Rectal smooth muscle tissue (tissue), 1 donor: ENCODE measurements at regions not wholly inside any gene's neighbourhood (a gene's known extent, or its start where the extent isn't known, plus 50 kb on each side); places are given as distances from the start of the nearest gene placed in this dataset.

Experiments
- H3K27ac ChIP-seq: one replicate; pipeline ENCODE4 v1.7.0; 2013; ENCODE audit warnings: low read depth, low read length, inconsistent platforms
- H3K27me3 ChIP-seq: one replicate; pipeline ENCODE4 v1.7.0; 2013; ENCODE audit warnings: low read length; ENCODE audit not compliant: control insufficient read depth, insufficient read depth
- H3K36me3 ChIP-seq: one replicate; pipeline ENCODE4 v1.7.0; 2013; ENCODE audit warnings: low read length; ENCODE audit not compliant: control insufficient read depth, insufficient read depth
- H3K4me1 ChIP-seq: one replicate; pipeline ENCODE4 v1.7.0; 2013; ENCODE audit warnings: low read length; ENCODE audit not compliant: control insufficient read depth, insufficient read depth
- H3K4me3 ChIP-seq: one replicate; pipeline ENCODE4 v1.7.0; 2013; ENCODE audit warnings: low read length
- H3K9ac ChIP-seq: one replicate; pipeline ENCODE4 v1.7.0; 2013; ENCODE audit warnings: low read length

DNA sequence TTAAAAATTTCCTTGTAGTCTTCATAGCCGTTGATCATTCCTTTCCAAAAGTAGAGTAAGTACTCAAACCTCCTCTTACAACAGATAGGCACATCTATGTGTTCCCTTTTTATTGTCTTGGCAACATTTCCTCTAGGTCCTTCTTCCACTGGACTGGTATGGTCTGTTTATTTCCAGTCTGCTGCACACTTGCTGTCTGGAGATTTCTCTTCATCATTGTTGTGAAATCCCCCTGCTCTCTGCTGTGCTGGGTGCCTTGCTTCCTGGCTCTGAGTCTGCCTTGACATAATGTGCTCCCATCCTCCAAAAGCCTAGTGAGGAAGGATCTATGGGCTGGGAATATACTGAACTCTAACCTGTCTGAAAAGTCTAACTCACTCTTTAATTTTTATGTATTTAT, 545.3 kb upstream of the VSTM2A start:
- no peaks in the 10 kb centered on the region for H3K27me3 ChIP-seq
- no peak overlapping the region for H3K4me3 ChIP-seq

DNA sequence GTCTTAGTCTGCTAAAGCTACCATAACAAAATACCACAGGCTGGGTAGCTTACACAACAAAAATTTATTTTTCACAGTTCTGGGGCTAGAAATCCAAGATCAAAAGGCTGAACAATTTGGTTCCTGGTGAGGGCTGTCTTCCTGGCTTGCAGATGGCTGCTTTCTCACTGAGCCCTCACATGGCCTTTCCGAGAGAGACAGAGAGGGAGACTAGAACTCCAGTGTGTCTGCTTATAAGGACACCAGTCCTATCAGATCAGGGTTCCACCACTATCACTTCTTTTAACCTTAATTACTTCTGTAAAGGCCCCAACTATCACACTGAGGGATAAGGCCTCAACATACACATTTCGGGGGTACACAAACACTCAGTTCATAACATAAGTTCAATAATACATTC, 527.4 kb upstream of the VSTM2A start:
- no peaks in the 10 kb centered on the region for H3K27me3 ChIP-seq
- no peaks in the 10 kb centered on the region for H3K36me3 ChIP-seq
- H3K27ac ChIP-seq = no peak overlapping the region
- no peak overlapping the region for H3K4me3 ChIP-seq
- H3K9ac ChIP-seq = no peak overlapping the region
- no peaks in the 10 kb centered on the region for H3K4me1 ChIP-seq

More for the DNA sequence above, 545.3 kb upstream of the VSTM2A start:
- Histone ChIP-seq H3K4me1 (no peaks in the 10 kb centered on the region), H3K27ac (no peak overlapping the region), H3K9ac (no peak overlapping the region), H3K36me3 (no peaks in the 10 kb centered on the region)

DNA sequence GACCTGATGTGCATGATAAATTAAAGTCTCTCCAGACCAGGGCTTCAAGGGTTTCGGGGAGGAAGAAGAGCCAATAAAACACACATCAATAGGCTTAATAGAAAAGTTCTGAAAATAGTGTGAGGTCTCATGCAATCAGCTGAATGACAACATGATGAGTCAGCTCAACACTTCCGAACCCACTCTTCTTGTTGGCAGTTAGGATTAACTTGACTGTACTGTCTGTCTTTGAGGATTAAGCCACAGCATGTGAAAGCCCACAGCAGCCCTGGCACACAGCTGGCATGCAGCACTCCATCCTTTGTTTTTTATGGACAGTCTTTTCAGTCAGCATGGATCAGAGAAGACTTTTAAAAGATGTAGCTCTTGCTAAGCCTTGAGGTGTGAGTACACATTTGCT, 526.9 kb upstream of the VSTM2A start:
- Histone ChIP-seq H3K36me3 (no peaks in the 10 kb centered on the region), H3K9ac (no peak overlapping the region), H3K4me3 (no peak overlapping the region), H3K27me3 (no peaks in the 10 kb centered on the region), H3K27ac (no peak overlapping the region), H3K4me1 (no peaks in the 10 kb centered on the region)

DNA sequence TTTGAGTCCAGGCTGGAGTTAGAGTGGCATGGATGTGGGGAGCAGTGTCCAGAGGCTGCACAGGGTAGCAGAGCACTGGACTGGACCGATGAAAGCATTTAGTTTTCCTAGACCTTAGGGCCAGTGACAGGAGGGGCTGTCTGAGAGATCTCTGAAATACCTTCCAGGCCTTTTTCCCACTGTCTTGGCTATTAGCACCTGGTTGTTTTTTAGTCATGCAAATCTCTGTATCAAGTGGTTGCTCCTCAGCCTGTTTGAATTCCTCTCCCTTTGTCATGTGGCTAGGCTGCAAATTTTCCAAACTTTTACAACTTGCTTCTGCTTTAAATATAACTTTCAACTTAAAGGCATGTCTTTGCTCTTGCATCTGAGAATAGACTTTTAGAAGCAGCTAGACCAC, 504.3 kb upstream of the VSTM2A start:
- Histone ChIP-seq H3K36me3 (no peaks in the 10 kb centered on the region), H3K27ac (no peak overlapping the region), H3K4me1 (no peaks in the 10 kb centered on the region), H3K27me3 (no peaks in the 10 kb centered on the region), H3K9ac (no peak overlapping the region), H3K4me3 (no peak overlapping the region)

DNA sequence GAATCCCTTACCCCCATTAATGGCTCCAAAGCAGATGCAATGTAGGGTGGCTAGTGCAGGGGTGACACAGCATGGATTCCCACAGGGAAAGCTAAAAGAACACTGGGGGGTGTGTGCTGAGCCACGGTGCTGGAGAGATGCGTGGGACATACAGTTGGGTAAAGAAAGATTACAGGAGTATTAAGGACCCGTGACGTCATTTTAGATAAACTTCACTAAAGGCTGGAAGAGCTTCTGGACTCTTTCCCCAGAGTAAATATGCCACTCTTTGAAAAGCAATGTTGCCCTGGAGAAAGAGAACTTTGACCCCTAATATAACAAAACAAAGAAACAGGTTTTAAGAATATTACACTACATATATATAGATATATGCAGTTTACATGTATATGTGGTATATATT, 481.5 kb upstream of the VSTM2A start:
- Histone ChIP-seq H3K9ac (no peak overlapping the region), H3K4me3 (no peak overlapping the region)

DNA sequence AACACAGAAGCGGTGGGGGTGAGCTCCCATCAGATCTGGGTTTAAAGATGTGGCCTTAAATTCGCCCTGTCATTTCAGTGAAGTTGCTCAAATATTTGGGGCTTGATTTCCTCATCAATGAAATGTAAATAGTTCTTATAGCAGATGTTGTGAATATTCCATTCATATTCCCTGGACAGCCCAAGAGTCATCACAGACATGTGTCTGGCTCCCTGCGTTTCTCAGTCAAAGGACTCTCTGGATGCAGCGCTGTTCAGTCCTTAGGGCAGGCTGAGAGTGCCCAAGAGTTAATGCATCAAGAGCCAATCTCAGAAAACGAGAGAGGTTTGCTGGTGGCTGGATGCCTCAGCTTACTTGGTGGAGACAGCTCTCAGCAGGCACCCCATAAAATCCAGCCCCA, 475.5 kb upstream of the VSTM2A start:
- H3K4me1 ChIP-seq = no peaks in the 10 kb centered on the region
- no peak overlapping the region for H3K4me3 ChIP-seq
- H3K27ac ChIP-seq = no peak overlapping the region
- no peak overlapping the region for H3K9ac ChIP-seq
- no peaks in the 10 kb centered on the region for H3K27me3 ChIP-seq
- no peaks in the 10 kb centered on the region for H3K36me3 ChIP-seq

More for the DNA sequence above, 481.5 kb upstream of the VSTM2A start:
- H3K4me1 ChIP-seq = no peaks in the 10 kb centered on the region
- H3K36me3 ChIP-seq = no peaks in the 10 kb centered on the region
- no peaks in the 10 kb centered on the region for H3K27me3 ChIP-seq
- H3K27ac ChIP-seq = no peak overlapping the region

DNA sequence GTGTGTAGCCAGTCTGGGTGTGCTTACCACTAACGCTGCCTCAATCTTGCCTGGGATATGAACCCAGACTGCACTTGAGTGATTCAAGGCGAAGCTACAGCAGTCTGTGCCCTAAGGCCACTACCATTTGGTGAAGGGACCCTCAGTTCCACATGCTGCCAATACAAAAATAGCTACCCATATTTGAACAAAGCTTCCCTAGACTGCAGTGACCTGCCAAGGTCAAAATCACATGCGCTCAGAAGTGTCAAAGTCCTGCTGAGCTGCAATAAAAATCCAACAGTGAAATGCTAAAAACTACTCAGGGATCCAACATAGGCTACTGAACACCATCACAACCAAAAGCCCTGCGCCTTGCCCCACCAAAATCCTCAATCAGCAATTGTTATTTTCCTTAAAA, 472.3 kb upstream of the VSTM2A start:
- no peaks in the 10 kb centered on the region for H3K4me1 ChIP-seq
- no peaks in the 10 kb centered on the region for H3K27me3 ChIP-seq
- no peak overlapping the region for H3K9ac ChIP-seq
- no peaks in the 10 kb centered on the region for H3K36me3 ChIP-seq
- no peak overlapping the region for H3K27ac ChIP-seq
- no peak overlapping the region for H3K4me3 ChIP-seq

DNA sequence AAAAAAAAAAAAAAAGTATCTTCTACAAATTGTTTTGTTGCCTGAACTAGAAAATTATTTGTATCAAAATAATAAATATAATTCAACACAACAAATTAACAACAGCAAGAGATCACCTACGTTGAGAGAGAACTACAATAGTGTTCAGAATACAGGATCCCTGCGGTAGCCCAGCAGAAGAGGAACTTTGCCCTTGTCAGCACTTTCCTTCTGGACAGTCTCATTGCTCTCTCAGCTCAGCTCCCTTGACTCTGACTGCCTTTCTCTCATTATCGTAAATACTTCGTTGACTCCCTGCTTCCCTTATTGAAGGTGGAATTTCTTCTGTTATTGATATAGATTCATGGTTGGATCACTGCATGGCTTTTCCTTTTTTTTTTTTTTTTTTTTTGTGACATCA, 469.5 kb upstream of the VSTM2A start:
- Histone ChIP-seq H3K27me3 (no peaks in the 10 kb centered on the region), H3K4me3 (no peak overlapping the region), H3K4me1 (no peaks in the 10 kb centered on the region), H3K27ac (no peak overlapping the region), H3K36me3 (no peaks in the 10 kb centered on the region), H3K9ac (no peak overlapping the region)

DNA sequence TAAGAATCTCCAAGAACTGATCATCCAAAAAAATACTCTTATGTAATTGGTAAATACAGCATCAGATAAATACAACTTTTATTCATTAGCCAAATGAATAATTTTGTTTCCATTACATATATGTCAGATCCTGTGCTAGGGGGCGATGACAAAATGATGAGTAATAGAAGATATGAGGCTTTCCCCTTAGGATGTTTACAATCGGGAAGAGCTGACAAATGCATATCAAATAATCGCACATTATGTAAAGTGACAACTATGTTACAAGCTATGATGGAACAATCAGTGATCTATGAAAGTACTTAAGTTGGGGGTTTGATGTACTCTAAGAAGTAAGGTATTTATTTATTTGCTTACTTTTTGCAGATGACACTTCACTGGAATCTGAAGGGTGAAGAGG, 465.6 kb upstream of the VSTM2A start:
- H3K9ac ChIP-seq = no peak overlapping the region
- H3K27ac ChIP-seq = no peak overlapping the region
- no peak overlapping the region for H3K4me3 ChIP-seq

DNA sequence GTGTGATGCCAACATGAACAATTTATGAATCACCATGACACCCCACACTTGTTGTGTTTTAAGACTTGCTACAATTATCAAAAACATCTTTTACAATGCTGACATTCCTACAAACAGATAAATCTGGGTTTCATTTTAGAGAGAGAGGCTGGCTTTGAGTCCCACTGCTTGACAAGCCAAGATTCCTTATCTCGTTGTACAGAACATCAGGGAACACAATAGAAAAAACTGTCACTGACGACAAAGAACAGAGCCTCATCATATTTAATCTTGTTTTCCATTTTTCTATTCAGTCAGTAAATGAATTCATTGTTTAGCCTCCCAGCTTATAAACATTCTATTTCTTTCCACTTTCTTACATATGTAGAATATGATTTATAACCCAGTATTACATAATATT, 461.6 kb upstream of the VSTM2A start:
- Histone ChIP-seq H3K27me3 (no peaks in the 10 kb centered on the region), H3K4me3 (no peak overlapping the region), H3K4me1 (no peaks in the 10 kb centered on the region), H3K9ac (no peak overlapping the region), H3K36me3 (no peaks in the 10 kb centered on the region), H3K27ac (no peak overlapping the region)

More for the DNA sequence above, 465.6 kb upstream of the VSTM2A start:
- H3K4me1 ChIP-seq = no peaks in the 10 kb centered on the region
- no peaks in the 10 kb centered on the region for H3K36me3 ChIP-seq
- no peaks in the 10 kb centered on the region for H3K27me3 ChIP-seq

DNA sequence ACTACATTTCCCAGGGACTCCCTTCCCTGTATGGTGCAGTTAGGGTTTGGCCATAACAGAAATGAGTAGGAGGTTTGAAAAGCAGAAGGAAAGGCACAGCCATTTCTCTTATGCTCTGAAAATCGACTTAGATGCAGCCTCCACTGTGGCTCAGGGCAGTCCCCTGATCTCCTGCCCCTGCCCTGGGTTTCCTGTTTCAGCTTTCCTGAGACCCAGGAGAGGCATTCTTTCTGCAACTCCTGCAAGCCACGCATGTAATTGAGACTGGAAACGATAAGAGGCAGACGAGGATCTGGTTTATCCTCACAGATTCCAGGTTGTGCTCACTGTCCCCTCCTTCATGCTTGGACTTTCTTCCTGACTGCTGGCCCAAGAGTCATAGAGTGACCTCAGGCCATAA, 461.2 kb upstream of the VSTM2A start:
- Histone ChIP-seq H3K27ac (no peak overlapping the region), H3K27me3 (no peaks in the 10 kb centered on the region), H3K4me3 (no peak overlapping the region), H3K36me3 (no peaks in the 10 kb centered on the region), H3K4me1 (no peaks in the 10 kb centered on the region), H3K9ac (no peak overlapping the region)

DNA sequence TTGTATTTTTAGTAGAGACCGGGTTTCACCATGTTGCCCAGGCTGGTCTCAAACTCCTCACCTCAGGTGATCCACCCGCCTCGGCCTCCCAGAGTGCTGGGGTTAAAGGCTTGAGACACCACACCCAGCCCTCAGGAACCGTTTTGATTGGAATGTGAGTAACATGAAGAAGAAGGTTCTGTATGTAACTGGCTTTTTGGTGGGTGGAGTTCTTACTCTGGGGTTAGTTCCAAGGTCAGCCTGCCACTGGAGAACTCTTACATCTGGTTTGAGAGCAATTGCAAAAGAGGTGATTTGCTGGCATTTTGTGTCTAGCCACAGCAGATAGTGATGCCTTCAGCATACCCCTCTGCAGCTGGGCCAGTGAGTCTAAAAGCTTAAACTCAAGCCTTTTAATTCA, 457.8 kb upstream of the VSTM2A start:
- no peak overlapping the region for H3K9ac ChIP-seq
- H3K27ac ChIP-seq = no peak overlapping the region
- H3K4me1 ChIP-seq = no peaks in the 10 kb centered on the region
- no peaks in the 10 kb centered on the region for H3K27me3 ChIP-seq
- H3K36me3 ChIP-seq = no peaks in the 10 kb centered on the region
- H3K4me3 ChIP-seq = no peak overlapping the region

DNA sequence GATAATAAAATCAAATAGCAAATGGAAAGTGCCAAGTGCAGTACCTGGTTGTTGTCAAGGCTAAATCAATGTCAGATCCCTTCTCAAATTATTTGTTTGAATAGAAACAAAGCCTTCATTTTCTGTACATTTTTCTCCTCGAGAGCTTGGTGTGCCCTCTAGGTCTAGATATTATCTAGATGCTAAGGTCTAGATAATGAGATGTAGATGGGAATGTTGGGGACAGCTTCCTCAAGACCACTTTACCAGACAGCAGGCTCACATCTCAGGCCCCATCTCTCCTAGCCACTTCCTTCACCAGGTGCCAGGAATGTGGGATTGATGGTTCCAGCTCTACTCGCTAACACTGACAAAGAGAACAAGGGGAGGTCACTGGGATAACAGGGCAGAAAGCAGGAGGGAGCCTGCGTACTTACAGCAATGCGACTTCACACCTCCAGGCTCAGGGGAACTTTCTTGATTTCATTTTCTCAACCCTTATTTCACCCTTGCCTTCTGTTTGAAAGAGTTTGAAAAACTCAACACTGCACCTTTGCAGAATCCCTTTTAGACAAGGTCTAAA, 451.4 kb upstream of the VSTM2A start:
- no peaks in the 10 kb centered on the region for H3K4me1 ChIP-seq
- no peaks in the 10 kb centered on the region for H3K27me3 ChIP-seq
- H3K9ac ChIP-seq = no peak overlapping the region
- H3K4me3 ChIP-seq = no peak overlapping the region
- H3K27ac ChIP-seq = no peak overlapping the region
- H3K36me3 ChIP-seq = no peaks in the 10 kb centered on the region
